ENCODE measurements at regions not wholly inside any gene's neighbourhood (a gene's known extent, or its start where the extent isn't known, plus 50 kb on each side); places are given as distances from the start of the nearest gene placed in this dataset.

DNA sequence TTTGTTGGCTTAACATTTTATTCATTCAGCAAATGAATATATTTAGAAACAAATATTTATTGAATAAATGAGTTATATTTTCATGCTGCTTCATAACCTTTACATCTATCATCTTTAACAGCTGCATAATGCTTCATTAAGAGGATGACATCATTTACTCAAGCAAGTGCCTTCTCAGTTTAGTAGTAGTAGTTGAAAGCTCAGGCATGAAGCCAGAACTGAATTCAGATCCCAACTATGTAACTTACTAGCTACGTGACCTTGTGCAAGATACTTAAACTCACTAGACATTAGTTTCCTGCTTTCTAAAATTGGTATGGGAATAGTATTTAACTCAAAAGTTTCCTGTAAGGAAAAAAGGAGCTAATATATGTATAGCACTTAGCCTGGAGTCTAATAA, 90.3 kb downstream of the TMPRSS5 start:
- 30 to 55% methylated on average over 1 of the region's 1 CpG for WGBS, 2 donors
- H3K4me1 ChIP-seq = no peaks in the 10 kb centered on the region
- H3K27ac ChIP-seq = no peak overlapping the region
- intact Hi-C loops (cut with DNase I; ENCODE audit: low total_unique reads) = no loop called here
- no peaks in the 10 kb centered on the region for H3K27me3 ChIP-seq
- no peak for DNase-seq
- no peaks in the 10 kb centered on the region for H3K36me3 ChIP-seq (ENCODE audit: low read depth, missing control alignments)
- TF ChIP-seq, protein P1, sequence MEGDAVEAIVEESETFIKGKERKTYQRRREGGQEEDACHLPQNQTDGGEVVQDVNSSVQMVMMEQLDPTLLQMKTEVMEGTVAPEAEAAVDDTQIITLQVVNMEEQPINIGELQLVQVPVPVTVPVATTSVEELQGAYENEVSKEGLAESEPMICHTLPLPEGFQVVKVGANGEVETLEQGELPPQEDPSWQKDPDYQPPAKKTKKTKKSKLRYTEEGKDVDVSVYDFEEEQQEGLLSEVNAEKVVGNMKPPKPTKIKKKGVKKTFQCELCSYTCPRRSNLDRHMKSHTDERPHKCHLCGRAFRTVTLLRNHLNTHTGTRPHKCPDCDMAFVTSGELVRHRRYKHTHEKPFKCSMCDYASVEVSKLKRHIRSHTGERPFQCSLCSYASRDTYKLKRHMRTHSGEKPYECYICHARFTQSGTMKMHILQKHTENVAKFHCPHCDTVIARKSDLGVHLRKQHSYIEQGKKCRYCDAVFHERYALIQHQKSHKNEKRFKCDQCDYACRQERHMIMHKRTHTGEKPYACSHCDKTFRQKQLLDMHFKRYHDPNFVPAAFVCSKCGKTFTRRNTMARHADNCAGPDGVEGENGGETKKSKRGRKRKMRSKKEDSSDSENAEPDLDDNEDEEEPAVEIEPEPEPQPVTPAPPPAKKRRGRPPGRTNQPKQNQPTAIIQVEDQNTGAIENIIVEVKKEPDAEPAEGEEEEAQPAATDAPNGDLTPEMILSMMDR (IDR thresholded peaks at IDR 0.05) = no peak
- TF ChIP-seq POLR2A (IDR thresholded peaks at IDR 0.05) = no peak
- no peak overlapping the region for H3K4me3 ChIP-seq
- no peaks in the 10 kb centered on the region for H3K9me3 ChIP-seq

DNA sequence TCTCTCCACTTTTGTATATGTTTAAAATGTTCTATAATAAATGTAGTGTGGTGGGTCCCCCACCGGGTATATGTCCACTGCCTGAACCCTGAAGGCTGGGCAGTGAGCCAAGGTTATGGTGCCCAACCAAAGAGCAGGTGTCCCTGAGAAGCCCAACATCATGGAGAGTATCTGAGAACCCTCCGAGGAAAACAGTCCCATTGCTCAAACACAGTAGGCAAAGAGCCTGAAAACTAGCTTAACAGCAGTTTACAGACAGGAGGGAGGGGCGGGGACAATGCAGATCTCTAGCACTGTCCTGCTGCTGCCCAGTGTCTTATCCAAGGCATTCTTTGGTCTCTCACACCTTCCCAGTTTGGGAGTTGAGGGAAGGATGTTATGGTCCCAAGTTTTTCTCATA, 91.0 kb downstream of the TMPRSS5 start:
- DNase-seq = no peak
- Histone ChIP-seq H3K4me1 (no peaks in the 10 kb centered on the region), H3K36me3 (ENCODE audit: low read depth, missing control alignments) (no peaks in the 10 kb centered on the region), H3K4me3 (no peak overlapping the region), H3K9me3 (no peaks in the 10 kb centered on the region), H3K27ac (no peak overlapping the region), H3K27me3 (no peaks in the 10 kb centered on the region)
- 61 to 64% methylated on average over 3 of the region's 3 CpGs for WGBS, 2 donors
- intact Hi-C loops (cut with DNase I; ENCODE audit: low total_unique reads) = no loop called here
- TF ChIP-seq, protein P1 (IDR thresholded peaks at IDR 0.05) = no peak
- TF ChIP-seq POLR2A (IDR thresholded peaks at IDR 0.05) = no peak

DNA sequence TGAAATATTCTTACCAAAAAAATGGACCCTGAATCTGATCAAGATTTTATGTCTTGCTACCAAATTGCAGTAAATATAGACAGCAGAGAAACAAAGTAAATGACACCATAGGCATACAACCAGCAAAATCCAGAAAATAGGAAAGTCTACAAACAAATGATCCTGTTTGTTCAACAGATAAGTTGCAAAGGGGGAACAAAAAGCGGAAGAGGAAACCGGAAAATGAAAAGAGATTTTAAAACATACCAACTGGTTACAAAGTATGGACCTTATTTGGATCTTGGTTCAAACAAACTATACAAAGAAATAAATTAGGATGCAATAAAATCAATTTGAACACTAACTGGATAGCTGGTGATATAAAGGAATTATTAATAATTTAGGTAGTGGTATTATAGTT, 92.0 kb downstream of the TMPRSS5 start:
- no peaks in the 10 kb centered on the region for H3K36me3 ChIP-seq (ENCODE audit: low read depth, missing control alignments)
- H3K27me3 ChIP-seq = no peaks in the 10 kb centered on the region
- WGBS, 2 donors = 81 to 95% methylated on average over 2 of the region's 2 CpGs
- no peaks in the 10 kb centered on the region for H3K4me1 ChIP-seq
- TF ChIP-seq, protein P1 (IDR thresholded peaks at IDR 0.05) = no peak
- no peak for TF ChIP-seq POLR2A (IDR thresholded peaks at IDR 0.05)
- intact Hi-C loops (cut with DNase I; ENCODE audit: low total_unique reads) = no loop called here
- H3K4me3 ChIP-seq = no peak overlapping the region
- no peak overlapping the region for H3K27ac ChIP-seq
- H3K9me3 ChIP-seq = no peaks in the 10 kb centered on the region
- no peak for DNase-seq

DNA sequence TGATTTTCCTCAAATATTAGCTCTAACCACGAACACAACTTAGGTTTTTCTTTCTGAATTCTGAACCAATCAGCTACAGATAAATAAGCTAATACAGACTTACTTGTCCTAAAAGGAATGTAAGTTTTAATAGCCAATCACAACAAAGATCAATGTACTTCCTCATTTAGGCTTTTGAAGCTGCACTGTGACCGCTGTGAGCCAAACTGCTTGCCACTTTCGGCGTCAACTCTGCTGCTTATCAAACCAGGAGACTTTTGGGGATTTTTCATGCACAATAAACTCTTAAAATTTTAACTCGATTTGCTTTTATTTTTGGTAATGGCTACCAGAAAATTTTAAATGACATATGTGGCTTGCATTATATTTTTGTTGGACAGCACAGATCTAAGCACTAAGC, 92.5 kb downstream of the TMPRSS5 start:
- Histone ChIP-seq H3K27me3 (no peaks in the 10 kb centered on the region), H3K27ac (no peak overlapping the region), H3K36me3 (ENCODE audit: low read depth, missing control alignments) (no peaks in the 10 kb centered on the region), H3K4me3 (no peak overlapping the region), H3K4me1 (no peaks in the 10 kb centered on the region), H3K9me3 (no peaks in the 10 kb centered on the region)
- TF ChIP-seq POLR2A (IDR thresholded peaks at IDR 0.05) = no peak
- TF ChIP-seq, protein P1 (IDR thresholded peaks at IDR 0.05) = no peak
- intact Hi-C loops (cut with DNase I; ENCODE audit: low total_unique reads) = no loop called here
- 77 to 81% methylated on average over 5 of the region's 5 CpGs for WGBS, 2 donors
- DNase-seq = no peak

DNA sequence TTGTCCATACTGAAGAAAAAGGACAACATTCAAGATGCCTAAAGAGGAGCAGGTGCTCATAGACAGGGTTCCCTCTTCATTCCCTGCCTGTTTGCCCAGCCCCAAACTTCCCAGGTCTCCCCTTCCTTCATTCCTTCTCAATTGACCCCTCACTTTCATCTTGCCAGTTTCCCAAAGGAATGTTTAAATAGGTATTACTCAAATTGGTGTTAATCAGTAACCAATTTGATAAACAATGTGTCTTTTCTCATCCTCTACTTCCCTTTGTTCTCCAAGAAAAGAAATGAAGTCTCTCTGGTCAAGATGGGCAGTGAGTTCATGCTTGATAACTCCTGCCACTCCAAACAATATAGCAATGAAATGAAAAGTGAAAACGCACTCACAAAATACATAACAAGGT, 101.9 kb downstream of the TMPRSS5 start:
- no peak for DNase-seq
- H3K9me3 ChIP-seq = no peaks in the 10 kb centered on the region
- H3K4me3 ChIP-seq = no peak overlapping the region
- no peak for TF ChIP-seq POLR2A (IDR thresholded peaks at IDR 0.05)
- TF ChIP-seq, protein P1 (IDR thresholded peaks at IDR 0.05) = no peak
- no peaks in the 10 kb centered on the region for H3K36me3 ChIP-seq (ENCODE audit: low read depth, missing control alignments)
- intact Hi-C loops (cut with DNase I; ENCODE audit: low total_unique reads) = no loop called here
- 72 to 75% methylated on average over 1 of the region's 1 CpG for WGBS, 2 donors
- H3K4me1 ChIP-seq = no peaks in the 10 kb centered on the region
- no peaks in the 10 kb centered on the region for H3K27me3 ChIP-seq
- H3K27ac ChIP-seq = no peak overlapping the region
